IPS-20b (cell line): ENCODE measurements at regions not wholly inside any gene's neighbourhood (a gene's known extent, or its start where the extent isn't known, plus 50 kb on each side); places are given as distances from the start of the nearest gene placed in this dataset.

Experiments used
- H3K27ac ChIP-seq: one replicate; pipeline ENCODE4 v1.5.1; 2013; ENCODE audit warnings: low read length
- H3K27me3 ChIP-seq: 2 replicates; pipeline ENCODE4 v1.6.1; 2013; ENCODE audit warnings: mild to moderate bottlenecking, low read length, inconsistent platforms; ENCODE audit not compliant: insufficient read depth
- H3K36me3 ChIP-seq: 2 replicates; pipeline ENCODE4 v1.6.1; 2013; ENCODE audit warnings: low read depth, mild to moderate bottlenecking, inconsistent platforms, low read length, moderate library complexity; ENCODE audit not compliant: insufficient read depth
- H3K4me1 ChIP-seq: 2 replicates; pipeline ENCODE4 v1.6.1; 2013; ENCODE audit warnings: mild to moderate bottlenecking, control low read depth, inconsistent platforms, low read length, moderate library complexity; ENCODE audit not compliant: insufficient read depth
- H3K4me3 ChIP-seq: 2 replicates; pipeline ENCODE4 v1.5.1; 2013; ENCODE audit warnings: mild to moderate bottlenecking, low read length, inconsistent platforms
- H3K9ac ChIP-seq: 2 replicates; pipeline ENCODE4 v1.6.1; 2013; ENCODE audit warnings: low read depth, mild to moderate bottlenecking, inconsistent platforms, low read length, moderate library complexity
- H3K9me3 ChIP-seq: 2 replicates; pipeline ENCODE4 v1.6.1; 2013; ENCODE audit warnings: mild to moderate bottlenecking, low read depth, low read length, inconsistent platforms; ENCODE audit not compliant: insufficient read depth

- Histone ChIP-seq H3K27me3 (no peaks in the 10 kb centered on the region), H3K36me3 (no peaks in the 10 kb centered on the region), H3K4me1 (no peaks in the 10 kb centered on the region), H3K9me3 (no peaks in the 10 kb centered on the region), H3K27ac (no peak overlapping the region), H3K9ac (no peak overlapping the region), H3K4me3 (no peak overlapping the region)
Measured at GRCh38 chr6:18897350-18897749, 510.2 kb downstream of the RNF144B start.

- H3K4me3 ChIP-seq, result no peak overlapping the region
- no peaks in the 10 kb centered on the region for H3K27me3 ChIP-seq
- no peak overlapping the region for H3K27ac ChIP-seq
- H3K4me1 ChIP-seq, result no peaks in the 10 kb centered on the region
- no peak overlapping the region for H3K9ac ChIP-seq
- H3K36me3 ChIP-seq, result no peaks in the 10 kb centered on the region
- H3K9me3 ChIP-seq, result no peaks in the 10 kb centered on the region
Measured at GRCh38 chr6:18904681-18905080, 517.5 kb downstream of the RNF144B start.

- Histone ChIP-seq H3K9ac (no peak overlapping the region), H3K36me3 (no peaks in the 10 kb centered on the region), H3K4me3 (no peak overlapping the region), H3K27me3 (no peaks in the 10 kb centered on the region), H3K9me3 (no peaks in the 10 kb centered on the region), H3K27ac (no peak overlapping the region), H3K4me1 (peaks cover 5% of the 10 kb centered on the region; the same call in 1 of the 2 replicates)
Measured at GRCh38 chr6:18920701-18921100, 533.6 kb downstream of the RNF144B start.

GRCh38 chr6:18931086-18931485 lies 543.9 kb downstream of the RNF144B start:
- Histone ChIP-seq H3K36me3 (no peaks in the 10 kb centered on the region), H3K9ac (no peak overlapping the region), H3K27me3 (no peaks in the 10 kb centered on the region), H3K27ac (no peak overlapping the region), H3K4me3 (no peak overlapping the region), H3K4me1 (no peaks in the 10 kb centered on the region), H3K9me3 (no peaks in the 10 kb centered on the region)

GRCh38 chr6:18958146-18958545 lies 571.0 kb downstream of the RNF144B start:
- H3K36me3 ChIP-seq, result no peaks in the 10 kb centered on the region
- no peaks in the 10 kb centered on the region for H3K27me3 ChIP-seq
- no peaks in the 10 kb centered on the region for H3K4me1 ChIP-seq
- no peak overlapping the region for H3K27ac ChIP-seq
- H3K9me3 ChIP-seq, result no peaks in the 10 kb centered on the region
- no peak overlapping the region for H3K4me3 ChIP-seq
- H3K9ac ChIP-seq, result no peak overlapping the region

- Histone ChIP-seq H3K4me1 (no peaks in the 10 kb centered on the region), H3K9ac (no peak overlapping the region), H3K4me3 (no peak overlapping the region), H3K27ac (no peak overlapping the region), H3K27me3 (no peaks in the 10 kb centered on the region), H3K9me3 (no peaks in the 10 kb centered on the region), H3K36me3 (no peaks in the 10 kb centered on the region)
Measured at GRCh38 chr6:18961566-18961965, 574.4 kb downstream of the RNF144B start.

- no peak overlapping the region for H3K4me3 ChIP-seq
- H3K36me3 ChIP-seq, result no peaks in the 10 kb centered on the region
- no peaks in the 10 kb centered on the region for H3K9me3 ChIP-seq
- H3K27me3 ChIP-seq, result no peaks in the 10 kb centered on the region
- no peaks in the 10 kb centered on the region for H3K4me1 ChIP-seq
- no peak overlapping the region for H3K27ac ChIP-seq
- no peak overlapping the region for H3K9ac ChIP-seq
Measured at GRCh38 chr6:18962361-18962905, 575.3 kb downstream of the RNF144B start.

GRCh38 chr6:18963439-18963838 lies 576.3 kb downstream of the RNF144B start:
- no peaks in the 10 kb centered on the region for H3K9me3 ChIP-seq
- no peaks in the 10 kb centered on the region for H3K36me3 ChIP-seq
- H3K4me3 ChIP-seq, result no peak overlapping the region
- no peak overlapping the region for H3K9ac ChIP-seq
- no peaks in the 10 kb centered on the region for H3K27me3 ChIP-seq
- H3K27ac ChIP-seq, result no peak overlapping the region
- H3K4me1 ChIP-seq, result no peaks in the 10 kb centered on the region

GRCh38 chr6:18973251-18973650 lies 586.1 kb downstream of the RNF144B start:
- Histone ChIP-seq H3K27me3 (no peaks in the 10 kb centered on the region), H3K9me3 (no peaks in the 10 kb centered on the region), H3K9ac (no peak overlapping the region), H3K4me1 (0 out of 2 replicates have a peak, but pooled peaks cover 2% of the 10 kb centered on the region), H3K36me3 (no peaks in the 10 kb centered on the region), H3K27ac (no peak overlapping the region), H3K4me3 (no peak overlapping the region)

GRCh38 chr6:18976091-18976490 lies 588.9 kb downstream of the RNF144B start:
- H3K9me3 ChIP-seq, result no peaks in the 10 kb centered on the region
- H3K36me3 ChIP-seq, result no peaks in the 10 kb centered on the region
- no peak overlapping the region for H3K9ac ChIP-seq
- no peaks in the 10 kb centered on the region for H3K27me3 ChIP-seq
- H3K4me1 ChIP-seq, result 0 out of 2 replicates have a peak, but pooled peaks cover 2% of the 10 kb centered on the region
- H3K27ac ChIP-seq, result no peak overlapping the region
- no peak overlapping the region for H3K4me3 ChIP-seq

GRCh38 chr6:18976966-18977365 lies 589.8 kb downstream of the RNF144B start:
- Histone ChIP-seq H3K4me3 (no peak overlapping the region), H3K27ac (no peak overlapping the region), H3K27me3 (no peaks in the 10 kb centered on the region), H3K36me3 (no peaks in the 10 kb centered on the region), H3K9me3 (no peaks in the 10 kb centered on the region), H3K9ac (no peak overlapping the region), H3K4me1 (0 out of 2 replicates have a peak, but pooled peaks cover 2% of the 10 kb centered on the region)

- H3K27ac ChIP-seq, result no peak overlapping the region
- no peak overlapping the region for H3K9ac ChIP-seq
- H3K4me1 ChIP-seq, result 0 out of 2 replicates have a peak, but pooled peaks cover 2% of the 10 kb centered on the region
Measured at GRCh38 chr6:18978337-18979128, 591.4 kb downstream of the RNF144B start.

More at GRCh38 chr6:18978337-18979128, 591.4 kb downstream of the RNF144B start:
- Histone ChIP-seq H3K36me3 (no peaks in the 10 kb centered on the region), H3K27me3 (no peaks in the 10 kb centered on the region), H3K4me3 (no peak overlapping the region), H3K9me3 (no peaks in the 10 kb centered on the region)
